ENCODE measurements at regions not wholly inside any gene's neighbourhood (a gene's known extent, or its start where the extent isn't known, plus 50 kb on each side); places are given as distances from the start of the nearest gene placed in this dataset.
"Not testable (repeated sequence)": the region's sequence is repeated elsewhere in the genome, so short reads cannot be mapped to it uniquely, and the experiment has no call there.

DNA sequence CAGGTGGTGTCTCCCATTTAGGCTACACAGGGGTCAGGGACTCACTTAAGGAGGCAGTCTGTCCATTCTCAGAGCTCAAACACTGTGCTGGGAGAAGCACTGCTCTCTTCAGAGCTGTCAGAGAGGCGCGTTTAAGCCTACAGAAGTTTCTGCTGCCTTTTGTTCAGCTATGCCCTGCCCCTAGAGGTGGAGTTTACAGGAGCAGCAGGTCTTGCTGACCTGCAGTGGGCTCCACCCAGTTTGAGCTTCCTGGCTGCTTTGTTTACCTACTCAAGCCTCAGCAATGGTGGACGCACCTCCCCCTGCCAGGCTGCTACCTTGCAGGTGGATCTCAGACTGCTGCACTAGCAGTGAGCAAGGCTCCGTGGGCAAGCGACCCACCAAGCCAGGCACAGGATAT is 260.1 kb downstream of the MEF2C start:
- not testable (repeated sequence) for DNase-seq (ENCODE audit: low read depth in 4 of 4, low spot score in 3 of 4)

DNA sequence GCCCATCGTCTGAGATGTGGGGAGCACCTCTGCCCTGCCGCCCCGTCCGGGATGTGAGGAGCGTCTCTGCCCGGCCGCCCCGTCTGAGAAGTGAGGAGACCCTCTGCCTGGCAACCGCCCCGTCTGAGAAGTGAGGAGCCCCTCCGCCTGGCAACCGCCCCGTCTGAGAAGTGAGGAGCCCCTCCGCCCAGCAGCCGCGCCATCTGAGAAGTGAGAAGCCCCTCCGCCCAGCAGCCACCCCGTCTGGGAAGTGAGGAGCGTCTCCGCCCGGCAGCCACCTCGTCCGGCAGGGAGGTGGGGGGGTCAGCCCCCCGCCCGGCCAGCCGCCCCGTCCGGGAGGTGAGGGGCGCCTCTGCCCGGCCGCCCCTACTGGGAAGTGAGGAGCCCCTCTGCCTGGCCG is 267.2 kb downstream of the MEF2C start:
- not testable (repeated sequence) for DNase-seq (ENCODE audit: low read depth in 4 of 4, low spot score in 3 of 4)

DNA sequence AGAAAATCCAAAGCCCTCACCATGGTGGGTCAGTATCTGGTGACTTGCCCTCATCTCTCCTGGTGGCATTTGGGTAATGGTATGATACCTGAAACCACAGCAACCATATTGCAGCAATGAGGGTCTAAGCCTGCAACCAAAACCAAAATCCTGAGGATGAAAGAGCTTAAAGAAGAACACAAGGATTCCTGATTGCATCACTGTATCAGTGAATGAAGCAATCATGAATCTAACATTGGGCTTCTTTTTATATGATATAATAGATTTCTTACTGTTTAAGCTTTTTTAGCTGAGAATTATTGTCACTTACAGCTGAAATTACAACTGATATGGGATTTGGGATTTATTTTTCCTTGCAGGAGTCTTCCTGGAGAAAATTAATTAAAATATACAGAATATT is 269.9 kb downstream of the MEF2C start:
- no peak for DNase-seq (ENCODE audit: low read depth in 4 of 4, low spot score in 3 of 4)

DNA sequence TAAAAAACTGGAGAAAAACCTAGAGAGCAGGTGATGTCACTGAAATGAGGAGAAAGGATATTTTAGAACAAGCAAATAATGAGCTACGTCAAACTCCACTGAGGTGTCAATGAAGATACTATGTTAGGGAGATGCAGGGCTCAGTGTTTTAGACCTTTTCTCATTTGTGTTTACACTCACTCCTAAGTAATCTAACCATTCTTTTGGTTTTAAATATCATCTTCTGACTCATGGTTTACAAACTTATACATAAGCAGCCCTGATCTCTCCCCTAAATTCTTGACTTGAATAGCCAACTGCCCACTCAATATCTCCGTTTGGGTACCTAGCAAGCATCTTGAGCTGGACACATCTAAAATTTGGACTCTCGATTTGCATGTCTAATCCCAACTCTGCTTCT is 272.4 kb downstream of the MEF2C start:
- no peak for DNase-seq (ENCODE audit: low read depth in 4 of 4, low spot score in 3 of 4)

DNA sequence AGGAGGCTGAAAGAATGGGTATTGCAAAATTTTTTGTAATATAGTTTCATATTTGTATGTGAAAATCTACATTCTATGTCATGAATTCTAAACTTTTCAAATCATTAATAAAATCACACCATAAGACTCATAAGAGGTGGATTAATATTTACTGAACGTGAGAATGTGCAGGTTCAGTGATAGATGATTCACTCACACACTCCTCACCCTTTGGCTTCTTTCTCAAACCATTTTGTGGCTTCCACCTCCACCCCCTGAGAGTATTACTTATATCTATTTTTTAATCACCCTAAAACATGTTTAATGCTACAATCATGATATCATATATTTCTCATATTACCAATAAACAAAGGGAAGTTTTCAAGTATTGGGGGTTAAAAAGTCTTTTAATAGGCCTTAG is 275.5 kb downstream of the MEF2C start:
- DNase-seq (ENCODE audit: low read depth in 4 of 4, low spot score in 3 of 4), result no peak

DNA sequence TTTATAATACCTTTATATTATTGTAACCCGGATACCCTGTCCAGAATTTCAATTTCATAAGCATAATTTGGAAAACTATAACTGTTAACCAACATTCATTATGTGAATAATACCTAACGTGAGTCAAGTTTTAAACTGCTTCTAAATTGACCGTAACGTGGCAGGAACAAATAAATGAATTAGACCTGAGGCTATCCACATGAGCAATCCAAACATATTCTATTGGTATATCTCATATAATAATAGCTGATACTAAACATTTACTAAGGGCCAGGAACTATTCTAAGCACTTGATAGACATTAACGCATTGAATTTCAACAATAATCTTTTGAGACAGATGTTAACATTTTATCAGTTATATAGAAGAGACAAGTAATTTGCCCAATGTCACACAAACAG is 276.4 kb downstream of the MEF2C start:
- no peak for DNase-seq (ENCODE audit: low read depth in 4 of 4, low spot score in 3 of 4)

DNA sequence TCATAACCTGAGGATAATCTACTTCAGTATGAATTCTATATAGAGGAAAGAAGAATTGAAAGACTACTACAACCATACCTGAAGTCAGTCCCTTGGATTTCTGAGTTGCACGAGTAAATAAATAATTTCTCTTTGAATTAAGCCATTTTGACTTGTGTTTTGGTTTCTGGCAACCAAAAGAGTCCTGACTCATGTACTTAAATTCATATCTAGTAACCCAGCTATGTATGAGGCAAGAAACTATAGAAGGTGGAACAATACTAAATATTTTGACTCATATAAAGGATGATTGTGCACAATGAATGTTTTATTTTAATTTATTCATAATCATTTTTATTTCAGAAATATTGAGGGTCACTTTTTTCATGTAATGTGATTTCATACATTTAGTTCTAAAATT is 276.8 kb downstream of the MEF2C start:
- no peak for DNase-seq (ENCODE audit: low read depth in 4 of 4, low spot score in 3 of 4)

DNA sequence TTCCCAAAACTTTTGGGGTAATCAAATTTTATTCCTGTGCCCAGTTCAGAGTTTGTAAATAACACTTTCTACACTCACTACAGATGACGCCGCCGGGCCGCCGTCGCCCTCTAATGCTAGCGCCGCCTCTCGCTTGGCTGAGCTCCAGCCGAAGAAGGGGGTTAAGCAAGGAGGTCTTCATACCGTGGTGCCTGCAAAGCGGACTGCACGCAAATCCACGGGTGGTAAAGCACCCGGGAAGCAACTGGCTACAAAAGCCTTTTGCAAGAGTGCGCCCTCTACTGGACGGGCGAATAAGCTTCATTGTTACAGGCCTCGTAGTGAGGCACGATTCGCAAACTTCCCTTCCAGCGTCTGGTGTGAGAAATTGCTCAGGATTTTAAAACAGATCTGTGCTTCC is 280.4 kb downstream of the MEF2C start:
- DNase-seq (ENCODE audit: low read depth in 4 of 4, low spot score in 3 of 4), result no peak

DNA sequence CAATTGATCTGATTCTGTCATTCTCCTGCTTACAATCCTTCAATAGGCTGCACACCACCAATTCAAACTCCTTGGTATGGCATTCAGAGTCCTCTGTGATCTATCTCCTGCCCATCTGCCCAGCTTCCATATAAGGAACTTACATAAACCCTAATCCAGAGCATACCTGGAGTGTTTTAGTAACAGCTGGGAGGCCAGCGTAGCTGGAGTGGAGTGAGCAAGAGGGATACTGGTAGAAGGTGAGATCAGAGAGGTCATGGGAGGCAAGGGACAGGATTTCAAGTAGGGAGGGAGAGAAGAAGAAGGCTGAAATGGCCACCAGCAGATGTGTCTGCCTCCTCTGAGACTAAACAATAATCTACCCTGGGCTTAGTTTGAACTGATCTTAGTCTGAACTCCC is 288.5 kb downstream of the MEF2C start:
- no peak for DNase-seq (ENCODE audit: low read depth in 4 of 4, low spot score in 3 of 4)

DNA sequence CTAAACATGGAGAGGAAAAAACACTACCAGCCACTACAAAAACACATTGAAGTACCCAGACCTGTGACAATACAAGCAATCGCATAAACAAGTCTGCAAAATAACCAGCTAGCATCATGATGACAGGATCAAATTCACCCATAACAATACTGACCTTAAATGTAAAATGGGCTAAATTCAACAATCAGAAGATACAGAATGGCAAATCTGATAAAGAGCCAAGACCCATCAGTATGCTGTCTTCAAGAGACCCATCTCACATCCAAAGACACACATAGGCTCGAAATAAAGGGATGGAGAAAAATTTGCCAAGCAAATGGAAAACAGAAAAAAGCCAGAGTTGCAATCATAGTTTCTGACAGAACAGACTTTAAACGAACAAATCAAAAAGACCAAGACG is 294.4 kb downstream of the MEF2C start:
- DNase-seq (ENCODE audit: low read depth in 4 of 4, low spot score in 3 of 4), result no peak

DNA sequence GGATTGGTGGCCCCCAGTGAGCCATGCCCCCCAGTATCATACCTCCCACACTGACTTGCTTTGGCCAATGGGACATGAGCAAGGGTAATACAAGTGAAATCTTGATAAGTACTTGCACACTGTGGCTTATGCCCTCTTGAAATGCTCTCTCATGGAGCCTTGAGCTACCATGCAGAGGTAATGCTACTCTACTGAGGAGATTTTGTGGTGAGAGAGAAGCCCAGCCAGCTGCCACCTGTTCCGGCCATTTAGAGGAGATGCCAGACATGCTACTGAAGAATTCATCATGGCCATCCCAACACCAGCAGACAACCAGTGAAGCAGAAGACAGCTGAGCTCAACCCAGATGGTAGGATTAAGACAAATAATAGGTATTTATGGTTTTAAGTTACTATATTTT is 299.5 kb downstream of the MEF2C start:
- DNase-seq (ENCODE audit: low read depth in 4 of 4, low spot score in 3 of 4), result no peak

DNA sequence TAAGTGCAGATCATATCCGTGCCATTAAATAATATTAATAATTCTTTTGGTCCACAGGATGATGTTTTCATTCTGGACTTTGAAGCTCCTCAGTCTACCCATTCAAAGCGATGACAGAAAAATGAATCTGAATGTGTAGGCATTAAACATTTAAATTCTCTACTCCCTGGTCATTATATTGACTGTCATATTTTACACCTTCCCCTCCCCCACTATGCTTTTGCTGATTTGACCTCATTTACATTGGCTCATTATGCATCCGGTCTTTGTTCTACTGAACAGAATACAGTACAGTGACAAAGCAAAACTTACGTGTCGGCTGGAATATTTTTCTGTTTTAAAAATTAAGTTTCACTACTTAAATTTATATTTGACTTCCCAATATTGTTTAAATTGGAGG is 289.7 kb upstream of the TMEM161B start:
- no peak for DNase-seq (ENCODE audit: low read depth in 4 of 4, low spot score in 3 of 4)

DNA sequence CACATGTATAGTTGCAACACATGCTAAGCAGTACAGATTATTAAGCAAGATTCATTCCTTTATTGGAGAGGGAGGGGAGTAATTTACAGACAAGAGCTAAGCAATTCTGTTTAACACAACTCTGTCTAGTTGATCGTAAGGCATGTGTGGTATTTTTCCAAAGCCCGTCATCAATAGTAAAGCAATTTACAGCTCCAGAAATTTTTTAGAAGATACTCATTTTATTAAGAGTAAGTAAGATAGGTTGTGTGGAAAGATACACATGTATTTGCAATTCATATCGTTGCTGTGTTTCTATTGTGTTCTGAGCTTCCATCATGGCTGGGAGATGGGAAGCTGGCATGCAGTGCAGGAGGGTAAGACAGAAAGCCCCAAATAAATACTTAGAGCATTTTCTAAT is 289.2 kb upstream of the TMEM161B start:
- no peak for DNase-seq (ENCODE audit: low read depth in 4 of 4, low spot score in 3 of 4)

DNA sequence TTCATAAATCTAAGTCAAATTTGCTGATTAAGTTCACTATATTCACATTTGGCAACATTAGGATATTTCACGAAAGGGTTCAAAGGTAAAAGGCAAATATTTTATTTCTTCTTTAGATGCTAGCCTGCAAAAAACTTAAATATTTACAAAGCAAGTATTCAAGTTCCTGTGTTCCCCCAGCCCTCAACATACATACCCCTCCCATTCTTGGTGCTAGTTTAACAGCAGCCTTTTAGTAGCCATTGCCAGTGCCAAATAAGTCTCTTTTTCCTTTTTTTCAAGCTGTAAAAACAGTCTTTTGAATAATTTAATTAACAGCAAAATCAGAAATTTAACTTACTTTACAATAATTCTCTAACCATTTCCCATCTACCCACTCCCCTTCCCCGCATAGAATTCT is 288.5 kb upstream of the TMEM161B start:
- no peak for DNase-seq (ENCODE audit: low read depth in 4 of 4, low spot score in 3 of 4)

DNA sequence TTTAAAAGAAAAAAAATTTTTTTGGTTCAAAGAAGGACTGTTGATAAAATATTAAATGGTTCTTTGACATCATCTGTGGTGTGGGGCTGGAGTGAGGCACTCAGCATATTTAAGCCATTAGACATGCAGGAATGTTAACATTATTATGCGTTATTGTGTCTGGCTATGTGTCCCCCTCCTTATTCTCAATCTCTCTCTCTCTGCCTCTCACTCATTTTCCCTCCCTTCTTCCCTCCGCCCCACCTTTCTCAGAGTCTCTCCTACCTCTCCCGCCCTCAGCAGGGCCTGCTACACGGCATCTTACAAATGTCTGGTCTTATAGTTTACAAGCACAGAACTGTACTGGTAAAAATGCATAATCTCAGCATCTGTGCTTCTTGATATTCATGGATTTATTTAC is 287.8 kb upstream of the TMEM161B start:
- no peak for DNase-seq (ENCODE audit: low read depth in 4 of 4, low spot score in 3 of 4)

DNA sequence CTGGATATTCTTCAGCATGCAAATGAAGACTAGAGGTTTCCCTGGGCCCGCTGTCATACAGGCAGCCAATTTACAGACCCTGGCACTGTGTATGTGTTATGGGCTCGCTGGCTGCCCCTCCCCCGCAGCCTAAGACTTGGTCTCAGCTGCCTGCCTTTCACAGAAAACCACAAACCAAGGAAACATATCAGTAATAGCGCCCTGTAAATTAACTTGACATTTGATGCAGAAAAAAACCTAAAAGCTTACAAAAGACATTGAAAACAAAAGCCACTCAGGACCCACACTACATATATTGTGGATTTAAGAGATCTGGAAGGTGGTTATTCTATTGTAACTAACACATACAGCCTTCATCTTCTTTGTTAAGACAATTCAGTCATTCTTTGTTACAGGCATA is 287.0 kb upstream of the TMEM161B start:
- no peak for DNase-seq (ENCODE audit: low read depth in 4 of 4, low spot score in 3 of 4)

DNA sequence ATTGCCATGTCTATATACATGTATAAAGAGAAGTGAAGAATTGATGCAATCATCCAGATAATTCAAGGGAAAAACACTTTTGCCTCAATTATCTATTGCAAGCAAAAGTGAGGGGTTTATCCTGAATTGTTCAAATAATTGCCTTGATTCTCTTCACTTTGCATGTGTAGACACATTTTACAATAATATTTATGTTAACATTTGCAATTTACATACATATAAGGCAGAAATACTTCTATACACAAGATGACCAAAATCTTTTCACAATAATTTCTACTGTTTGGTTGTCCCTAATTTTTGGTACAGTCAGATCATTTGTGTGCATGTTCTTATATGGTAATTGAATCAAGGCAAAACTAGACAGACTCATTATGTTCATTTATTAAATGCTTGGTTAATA is 285.3 kb upstream of the TMEM161B start:
- DNase-seq (ENCODE audit: low read depth in 4 of 4, low spot score in 3 of 4), result no peak

DNA sequence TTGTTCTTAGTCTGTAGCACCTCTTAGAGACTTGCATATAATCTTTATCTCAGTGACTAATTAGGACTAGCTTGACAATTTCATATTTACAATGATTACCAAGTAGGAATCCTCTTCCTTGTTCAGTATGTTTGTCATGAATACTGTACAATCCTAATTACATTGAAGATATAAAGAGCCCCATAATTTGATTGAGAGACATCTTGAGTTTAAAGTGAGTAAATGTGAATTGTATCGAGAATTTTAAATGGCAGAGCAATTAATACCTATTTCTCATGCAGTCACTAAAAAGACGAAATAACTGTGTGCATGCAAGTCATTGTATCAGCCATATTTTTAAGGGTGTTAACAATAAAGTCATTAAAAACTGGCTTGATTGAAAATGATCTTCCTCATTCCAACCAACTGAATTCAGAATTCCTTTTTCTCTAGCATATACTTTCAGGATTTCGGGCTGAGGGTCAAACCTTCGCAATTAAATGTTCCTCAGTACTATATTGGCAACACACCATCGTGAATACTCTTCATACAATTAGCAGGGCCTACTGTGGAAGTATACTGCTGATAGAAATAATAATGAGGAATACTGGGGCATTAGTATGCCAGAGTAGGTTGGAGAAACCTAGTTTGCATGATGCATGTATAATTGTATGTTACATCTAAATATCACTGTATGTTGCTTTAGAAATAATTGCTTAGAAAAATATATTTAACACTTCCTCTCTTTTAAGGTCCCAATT is 284.7 kb upstream of the TMEM161B start:
- DNase-seq (ENCODE audit: low read depth in 4 of 4, low spot score in 3 of 4), result no peak

DNA sequence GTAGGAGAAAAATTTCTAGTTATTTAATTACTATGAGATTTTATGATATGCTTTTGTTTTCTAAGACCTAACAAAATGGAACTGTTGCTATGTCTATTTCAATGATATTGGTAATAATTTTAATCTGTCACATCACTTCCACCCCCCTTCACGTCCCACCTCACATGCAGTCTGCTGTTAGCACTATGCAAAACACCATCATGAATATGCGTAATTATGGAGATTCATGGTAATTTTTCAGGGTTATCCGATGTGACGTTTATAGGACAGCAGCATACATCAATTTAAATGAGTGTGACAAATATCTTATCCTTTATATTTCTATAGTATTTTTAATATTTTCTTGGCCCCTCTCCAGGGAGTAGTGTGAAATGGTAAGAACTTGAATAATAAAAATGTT is 283.8 kb upstream of the TMEM161B start:
- DNase-seq (ENCODE audit: low read depth in 4 of 4, low spot score in 3 of 4), result no peak

DNA sequence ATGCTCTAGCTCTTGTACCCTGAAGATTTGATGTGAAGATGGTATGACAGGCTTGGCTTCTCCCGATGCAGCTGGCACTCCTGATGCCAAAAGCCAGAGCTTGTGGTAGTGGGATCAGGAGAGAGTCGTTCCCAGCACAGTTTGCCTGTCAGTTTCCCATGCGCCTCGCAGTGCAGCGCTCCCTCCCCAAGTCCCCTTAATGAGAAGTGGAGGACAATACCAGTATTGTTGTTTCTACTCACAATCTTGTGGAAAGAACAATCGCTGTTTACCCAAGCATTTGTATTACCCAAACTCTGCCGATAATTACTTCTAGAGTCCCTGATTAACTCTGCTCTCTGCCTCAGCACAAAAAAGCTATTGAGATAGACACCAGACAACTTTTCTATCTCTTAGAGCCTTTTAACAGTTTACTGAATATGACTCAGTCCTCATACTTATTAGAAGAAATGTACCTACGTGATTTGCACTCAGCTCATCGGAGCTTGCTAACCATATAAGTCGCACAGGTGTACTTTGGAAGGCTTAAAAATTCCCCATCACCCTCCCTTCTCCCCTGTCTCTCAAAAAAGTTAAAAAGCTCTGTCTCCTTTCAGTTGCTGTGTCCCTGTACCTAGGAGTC is 283.2 kb upstream of the TMEM161B start:
- no peak for DNase-seq (ENCODE audit: low read depth in 4 of 4, low spot score in 3 of 4)

DNA sequence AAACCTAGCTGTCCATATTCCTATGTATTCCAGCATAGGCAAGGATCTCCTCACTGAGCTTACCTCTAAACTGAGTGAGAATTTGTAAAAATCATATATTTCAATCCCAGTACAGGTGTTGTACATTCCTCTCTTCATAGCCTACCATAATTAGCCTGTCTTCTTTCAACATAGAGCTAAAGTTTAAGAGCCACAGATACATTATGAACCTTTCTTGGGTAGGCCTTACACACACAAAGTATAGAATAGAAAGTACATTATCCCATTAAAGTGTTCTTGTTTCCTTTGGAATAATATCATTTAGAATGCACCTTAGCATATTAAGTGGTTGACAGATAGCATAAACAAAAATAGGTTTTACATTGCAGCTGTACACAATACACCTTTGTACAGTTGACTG is 282.1 kb upstream of the TMEM161B start:
- no peak for DNase-seq (ENCODE audit: low read depth in 4 of 4, low spot score in 3 of 4)

DNA sequence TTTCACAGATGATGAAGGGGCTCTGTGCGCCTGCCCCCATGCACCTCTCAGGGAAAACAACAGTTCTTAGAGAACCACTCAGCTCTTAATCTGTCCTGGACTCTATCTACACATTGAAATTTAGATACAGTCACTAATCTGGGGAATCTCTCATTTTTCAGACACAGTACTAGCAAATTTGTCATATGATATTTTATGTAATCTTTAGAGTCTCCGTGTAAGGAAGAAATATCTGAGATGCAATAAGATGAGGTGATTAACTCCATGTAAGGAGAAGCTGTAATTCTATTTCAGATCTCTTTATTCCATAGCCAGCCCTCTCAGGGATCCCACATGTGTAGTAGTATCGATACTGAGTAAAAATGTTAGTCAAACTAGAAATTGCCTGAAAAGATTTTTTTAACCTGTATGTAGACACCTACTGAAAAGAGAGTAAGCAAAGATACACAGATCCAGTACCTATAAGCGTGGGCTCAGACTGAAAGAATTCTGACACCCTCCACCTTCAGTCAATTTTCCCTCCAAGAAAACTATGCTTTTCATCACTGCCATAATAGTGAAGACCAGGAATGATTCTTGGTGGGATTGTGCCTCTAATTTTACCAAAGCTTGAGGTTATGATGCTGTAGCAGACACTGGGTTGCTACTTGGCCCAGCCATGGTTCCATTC is 279.6 kb upstream of the TMEM161B start:
- DNase-seq (ENCODE audit: low read depth in 4 of 4, low spot score in 3 of 4), result no peak
